HCT116 (cell line): ENCODE measurements at regions not wholly inside any gene's neighbourhood (a gene's known extent, or its start where the extent isn't known, plus 50 kb on each side); places are given as distances from the start of the nearest gene placed in this dataset.

Experiments used
- ATAC-seq: fragments of 200-7000 bp; cut with Tn5 transposase; 2 replicates; pipeline ENCODE4 v1.9.1; 2020; ENCODE audit warnings: mild to moderate bottlenecking, moderate library complexity
- BruUV-seq: library from RNA; stranded (reverse); fragments of 400-500 nt; replicated peaks from 2 replicates; lab custom pipeline; 2021; lab: Mats Ljungman, UMichigan
- CTCF ChIA-PET: fragments of 300-600 bp; sonication (Branson Sonifier 250); formaldehyde crosslinking; loops from one replicate; lab custom pipeline; 2021; ENCODE audit warnings: antibody characterized with exemption; lab: Charles Lee
- POLR2A ChIA-PET: fragments of 300-600, 350-600 bp; sonication (Branson Sonifier 250); formaldehyde crosslinking; loops from one replicate; lab custom pipeline; 2021; ENCODE audit warnings: antibody characterized with exemption; lab: Charles Lee
- RAD21 ChIA-PET, 2 experiments: fragments of 300-600 bp; sonication (Branson Sonifier 250); formaldehyde crosslinking; loops; one replicate each; lab custom pipeline; 2023; ENCODE audit warnings: low total read pairs in 2 of 2; ENCODE audit not compliant: uncharacterized antibody in 2 of 2, unreplicated experiment in 2 of 2, low non-redundant PET in 1 of 2; lab: Charles Lee
- DNase-seq: peaks from one replicate; pipeline ENCODE4 v3.0.0-alpha.2; 2010; ENCODE audit warnings: low read depth, low spot score
- H2AFZ ChIP-seq: fragments of 200-600 bp; shearing (Covaris generic), sonication (generic); 2 replicates; pipeline ENCODE4 v1.6.1; 2017; ENCODE audit warnings: low read depth, mixed run types, mixed read lengths, antibody characterized with exemption, low read length; ENCODE audit not compliant: poor library complexity, severe bottlenecking
- H3K27ac ChIP-seq: 2 replicates; pipeline ENCODE4 v1.5.1; 2012; ENCODE audit warnings: low read depth, low read length
- H3K27me3 ChIP-seq: fragments of 200-600 bp; sonication (generic); 2 replicates; pipeline ENCODE4 v1.6.1; 2016; ENCODE audit warnings: mixed run types, low read length, mixed read lengths; ENCODE audit not compliant: insufficient read depth
- H3K36me3 ChIP-seq, 2 experiments: fragments of 200-500 bp in 1 of 2; fragments of 200-600 bp in 1 of 2; sonication (Bioruptor generic) in 1 of 2; sonication (generic) in 1 of 2; 2 replicates each; pipeline versions ENCODE4 v1.5.1 to v1.6.1; 2014 to 2016; ENCODE audit warnings: low read length in 2 of 2, inconsistent platforms in 1 of 2, mixed read lengths in 1 of 2, mixed run types in 1 of 2; ENCODE audit not compliant: insufficient read depth in 2 of 2, control insufficient read depth in 1 of 2
- H3K4me1 ChIP-seq, 2 experiments: fragments of 200-600 bp in 1 of 2; sonication (generic) in 1 of 2; 2 replicates each; pipeline versions ENCODE4 v1.5.1 to v1.6.1; 2012 to 2017; ENCODE audit warnings: low read length in 2 of 2, inconsistent platforms in 1 of 2, mild to moderate bottlenecking in 1 of 2, mixed read lengths in 1 of 2, mixed run types in 1 of 2, moderate library complexity in 1 of 2; ENCODE audit not compliant: insufficient read depth in 2 of 2, control insufficient read depth in 1 of 2
- H3K4me2 ChIP-seq: fragments of 200-600 bp; sonication (generic); 2 replicates; pipeline ENCODE4 v1.6.1; 2017; ENCODE audit warnings: mixed run types, low read length, mixed read lengths
- H3K4me3 ChIP-seq, 2 experiments: fragments of 200-600 bp in 1 of 2; sonication (generic) in 1 of 2; replicated peaks in 1 of 2; 2 replicates each; pipeline ENCODE4 v1.5.1; 2011 to 2016; ENCODE audit warnings: low read length in 2 of 2, control low read depth in 1 of 2, low read depth in 1 of 2, mild to moderate bottlenecking in 1 of 2, mixed read lengths in 1 of 2, mixed run types in 1 of 2
- H3K79me2 ChIP-seq: fragments of 200-600 bp; sonication (generic); 2 replicates; pipeline ENCODE4 v1.6.1; 2017; ENCODE audit warnings: mild to moderate bottlenecking, mixed run types, low read length, moderate library complexity, mixed read lengths; ENCODE audit not compliant: insufficient read depth
- H3K9ac ChIP-seq: fragments of 200-600 bp; sonication (generic); 2 replicates; pipeline ENCODE4 v1.6.1; 2016; ENCODE audit warnings: low read length, mixed read lengths
- H3K9me2 ChIP-seq: fragments of 200-600 bp; sonication (generic), shearing (Covaris generic); 2 replicates; pipeline ENCODE4 v1.6.1; 2017; ENCODE audit warnings: mixed run types, mild to moderate bottlenecking, moderate library complexity; ENCODE audit not compliant: insufficient read depth
- H3K9me3 ChIP-seq, 2 experiments: fragments of 200-500 bp in 1 of 2; fragments of 200-600 bp in 1 of 2; sonication (Bioruptor generic) in 1 of 2; sonication (generic) in 1 of 2; 2 replicates each; pipeline ENCODE4 v1.6.1; 2014 to 2017; ENCODE audit warnings: low read length in 2 of 2, mixed read lengths in 2 of 2, inconsistent platforms in 1 of 2, low read depth in 1 of 2, mild to moderate bottlenecking in 1 of 2, mixed run types in 1 of 2, moderate library complexity in 1 of 2; ENCODE audit not compliant: control insufficient read depth in 1 of 2, insufficient read depth in 1 of 2
- H4K20me1 ChIP-seq: fragments of 200-600 bp; sonication (generic), shearing (Covaris generic); 2 replicates; pipeline ENCODE4 v1.6.1; 2017; ENCODE audit warnings: mixed run types, mild to moderate bottlenecking, moderate library complexity; ENCODE audit not compliant: insufficient read depth
- ATF3 ChIP-seq: IDR thresholded peaks from 2 replicates; pipeline ENCODE4 v1.6.1; 2012
- CTCF ChIP-seq, 3 experiments: fragments of 200-600 bp in 1 of 3; sonication (generic) in 1 of 3; IDR thresholded peaks in 2 of 3; conservative IDR thresholded peaks in 1 of 3; 2 replicates each; pipeline ENCODE4 v1.5.1; 2012 to 2017; ENCODE audit warnings: low read depth in 2 of 3, low read length in 2 of 3, antibody characterized with exemption in 1 of 3, borderline replicate concordance in 1 of 3, control low read depth in 1 of 3, mild to moderate bottlenecking in 1 of 3, mixed read lengths in 1 of 3, mixed run types in 1 of 3, moderate library complexity in 1 of 3; ENCODE audit not compliant: insufficient read depth in 1 of 3
- EGR1 ChIP-seq: IDR thresholded peaks from 2 replicates; pipeline ENCODE4 v1.6.1; 2012; ENCODE audit warnings: low read depth
- MAX ChIP-seq: IDR thresholded peaks from 2 replicates; pipeline ENCODE4 v1.6.1; 2012
- POLR2AphosphoS5 ChIP-seq: IDR thresholded peaks from 2 replicates; pipeline ENCODE4 v1.6.1; 2011; ENCODE audit warnings: mild to moderate bottlenecking, low read depth, low read length, moderate library complexity
- RAD21 ChIP-seq: IDR thresholded peaks from 2 replicates; pipeline ENCODE4 v1.6.1; 2012; ENCODE audit warnings: low read depth, mild to moderate bottlenecking
- REST ChIP-seq: IDR thresholded peaks from 2 replicates; pipeline ENCODE4 v1.6.1; 2012; ENCODE audit warnings: low read depth
- SRF ChIP-seq: IDR thresholded peaks from 2 replicates; pipeline ENCODE4 v1.6.1; 2012; ENCODE audit warnings: low read depth
- YY1 ChIP-seq: IDR thresholded peaks from 2 replicates; pipeline ENCODE4 v1.6.1; 2011; ENCODE audit warnings: low read length, low read depth, moderate library complexity, mild to moderate bottlenecking; ENCODE audit not compliant: insufficient replicate concordance; ENCODE audit errors: extremely low read depth
- ZBTB33 ChIP-seq: IDR thresholded peaks from 2 replicates; pipeline ENCODE4 v1.6.1; 2011; ENCODE audit warnings: mild to moderate bottlenecking, low read length, moderate library complexity; ENCODE audit not compliant: insufficient replicate concordance; ENCODE audit errors: extremely low read depth
- ZNF274 ChIP-seq: fragments of 200-500 bp; sonication (Bioruptor generic); IDR thresholded peaks from 2 replicates; pipeline ENCODE4 v1.6.1; 2014; ENCODE audit warnings: mild to moderate bottlenecking, low read depth, low read length, inconsistent platforms
- intact Hi-C: fragments of 100-400 bp; cut with micrococcal nuclease; formaldehyde crosslinking; loops from 2 replicates; pipeline ENCODE4 v1.10.0; 2022

GRCh38 chr13:76610819-76611415, 275.3 kb downstream of the KCTD12 start:
- Histone ChIP-seq H3K27ac (no peak overlapping the region), H3K9me2 (no peaks in the 10 kb centered on the region), H3K36me3 (no peaks in the 10 kb centered on the region), H3K4me3 (no peak overlapping the region), H3K9ac (no peak overlapping the region), H3K4me2 (no peak overlapping the region), H3K27me3 (no peaks in the 10 kb centered on the region), H3K4me1 (no peaks in the 10 kb centered on the region), H4K20me1 (no peaks in the 10 kb centered on the region), H3K9me3 (no peaks in the 10 kb centered on the region), H3K79me2 (no peaks in the 10 kb centered on the region), H2AFZ (no peak overlapping the region)
- BruUV-seq: no TSS peak
- intact Hi-C loops: no loop called here
- ChIA-PET RAD21 (no interaction called here), POLR2A (no interaction called here), CTCF (no interaction called here)
- no peak for TF ChIP-seq POLR2AphosphoS5
- DNase-seq: no peak
- ATAC-seq: no peak

- H3K9ac ChIP-seq: no peak overlapping the region
- POLR2A ChIA-PET: no interaction called here
- H3K4me3 ChIP-seq: no peak overlapping the region
- H4K20me1 ChIP-seq: no peaks in the 10 kb centered on the region
- no peaks in the 10 kb centered on the region for H3K79me2 ChIP-seq
- CTCF ChIA-PET: no interaction called here
- no peaks in the 10 kb centered on the region for H3K9me2 ChIP-seq
- no peak overlapping the region for H2AFZ ChIP-seq
- no peak for ATAC-seq
- no peaks in the 10 kb centered on the region for H3K27me3 ChIP-seq
- H3K27ac ChIP-seq: no peak overlapping the region
- no TSS peak for BruUV-seq
- H3K4me2 ChIP-seq: no peak overlapping the region
- no peaks in the 10 kb centered on the region for H3K9me3 ChIP-seq
- RAD21 ChIA-PET: no interaction called here
- no peaks in the 10 kb centered on the region for H3K36me3 ChIP-seq
- TF ChIP-seq ATF3 (no peak), RAD21 (no peak), MAX (no peak), ZNF274 (no peak), CTCF (IDR thresholded peaks at IDR 0.05 in 2 of 3, conservative IDR thresholded peaks at IDR 0.05 in 1 of 3; ENCODE audit: borderline replicate concordance in 1 of 3, insufficient read depth in 1 of 3, low read depth in 2 of 3, low read length in 2 of 3) (no peak), REST (no peak), POLR2AphosphoS5 (no peak), SRF (no peak), YY1 (no peak), EGR1 (no peak), ZBTB33 (no peak)
- TF ChIP-seq, all 23 proteins: peak for 0
- no peak for DNase-seq
- intact Hi-C loops: no loop called here
- H3K4me1 ChIP-seq: no peaks in the 10 kb centered on the region
These were observed 276.6 kb downstream of the KCTD12 start for GRCh38 chr13:76609643-76610042.
